Heart right ventricle (tissue), 16 donors: ENCODE measurements at regions not wholly inside any gene's neighbourhood (a gene's known extent, or its start where the extent isn't known, plus 50 kb on each side); places are given as distances from the start of the nearest gene placed in this dataset.
A peak's percentile ranks its signal among the peaks of the same experiment; 100 is the strongest.

Experiments
- ATAC-seq, 8 donors: fragments of 200-7000 bp; cut with Tn5 transposase; one replicate each; pipeline ENCODE4 v1.9.1; 2020; ENCODE audit warnings: mild to moderate bottlenecking in 8 of 8, moderate library complexity in 8 of 8, moderate number of reproducible peaks in 1 of 8
- DNase-seq, 2 donors: peaks; one replicate each; pipeline ENCODE4 v3.0.0-alpha.2; 2020
- H3K27ac ChIP-seq, 10 donors: fragments of 200-600 bp; sonication (generic) in 2 of 10; one replicate each; pipeline versions ENCODE4 v1.5.0 to v1.8.0; 2020 to 2022; ENCODE audit warnings: mild to moderate bottlenecking in 3 of 10
- H3K27me3 ChIP-seq, 7 donors: fragments of 200-600 bp; one replicate each; pipeline ENCODE4 v1.8.0; 2021 to 2022; ENCODE audit warnings: mild to moderate bottlenecking in 2 of 7
- H3K36me3 ChIP-seq, 9 donors: fragments of 200-600 bp; sonication (generic) in 1 of 9; one replicate each; pipeline versions ENCODE4 v1.5.0 to v1.8.0; 2020 to 2022; ENCODE audit warnings: mild to moderate bottlenecking in 2 of 9
- H3K4me1 ChIP-seq, 9 donors: fragments of 200-600 bp; sonication (generic) in 1 of 9; one replicate each; pipeline versions ENCODE4 v1.5.0 to v1.8.0; 2020 to 2022; ENCODE audit warnings: mild to moderate bottlenecking in 4 of 9
- H3K4me3 ChIP-seq, 10 donors: fragments of 200-600 bp; sonication (generic) in 2 of 10; one replicate each; pipeline versions ENCODE4 v1.5.0 to v1.8.0; 2020 to 2022; ENCODE audit warnings: mild to moderate bottlenecking in 7 of 10, moderate library complexity in 2 of 10
- H3K9me3 ChIP-seq, 11 donors: fragments of 200-600 bp in 10 of 11; sonication (generic) in 2 of 11; one replicate each; pipeline versions ENCODE4 v1.5.0 to v1.8.0; 2013 to 2022; ENCODE audit warnings: mild to moderate bottlenecking in 2 of 11, control low read depth in 1 of 11, moderate library complexity in 1 of 11
- WGBS, 2 donors: extraction: QIAGEN DNeasy Blood & Tissue Kit; methylation state at CpG; one replicate each; pipeline ENCODE4 v1.1.7; 2013; ENCODE audit warnings: inconsistent platforms in 1 of 2; 5-methylcytosine and 5-hydroxymethylcytosine counted together
- intact Hi-C, 10 donors: fragments of 100-400 bp; cut with DNase I; formaldehyde crosslinking; loops; one replicate each; pipeline versions ENCODE4 v1.11.1 to v1.14.2; 2022
- TF ChIP-seq, protein P1 (sequence below), 9 donors: fragments of 200-600 bp; sonication (generic) in 2 of 9; IDR thresholded peaks; one replicate each; pipeline versions ENCODE4 v1.5.0 to v1.8.0; 2021 to 2022; ENCODE audit warnings: antibody characterized with exemption in 9 of 9, mild to moderate bottlenecking in 5 of 9, moderate library complexity in 1 of 9
- donor health status: Arrhythmogenic right ventricular cardiomyopathy.
- donor health status: ischemic (EF 13 %, LVEDD 7.1; RV severe dilation, severe dysfunction).
- donor health status: healthy with polysubstance abuse.
- donor health status: DM: no; HTN: yes; CAD: no.
- donor health status: DM: no; HTN: no; CAD: no.
- donor health status: ischemic (EF 25% LVEDD 6.9; RV normal size, moderate dysfunction).
- donor health status: ischemic (EF 25% LVEDD 5.7; RV mildly dilated, moderate dysfunction).
- donor health status: healthy.
- donor health status: DM: yes; HTN: yes; CAD: no.
- donor health status: Ischemic cardiomyopathy.
- donor health status: ischemic (EF 35%, LVEDD 5.7; RV mildly dilated, moderate dysfunction).
- donor health status: nonischemic (EF 11% LVEDD 7.7; RV severe dilation, severe dysfunction).
- donor health status: DM: yes; HTN: yes; CAD: no.
- donor health status: PGD.
- donor health status: ischemic (EF 29% LVEDD 5.4; RV normal size, mild dysfunction).
- donor health status: nonischemic (EF 23%, LVEDD 6.1; RV moderate dilation, normal function).

DNA sequence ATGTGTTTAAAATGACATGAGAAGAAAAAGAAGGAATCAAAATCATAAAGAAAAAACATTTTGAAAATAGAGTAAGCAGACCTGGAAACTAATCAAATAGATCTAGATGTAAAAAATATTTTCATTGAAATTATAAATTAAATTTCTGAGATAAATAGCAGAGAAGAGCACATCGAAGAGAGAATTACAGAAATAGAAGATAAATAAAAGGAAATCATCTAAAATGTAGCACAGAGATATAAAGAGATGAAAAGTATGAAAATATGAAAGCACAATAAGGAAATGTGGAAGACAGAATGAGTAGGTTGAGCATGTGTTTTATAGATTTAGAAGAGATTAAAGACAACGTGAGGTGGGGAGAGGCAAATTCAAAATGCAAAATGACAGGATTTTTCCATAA lies 130.9 kb upstream of the SEC14L1 start:
- no peak overlapping the region for H3K27ac ChIP-seq
- H3K36me3 ChIP-seq = no peaks in the 10 kb centered on the region
- ATAC-seq (no peak), DNase-seq (no peak)
- H3K9me3 ChIP-seq = peaks cover 0 to 31% (median 9%) of the 10 kb centered on the region in 11 donors
- H3K4me1 ChIP-seq = no peaks in the 10 kb centered on the region
- H3K4me3 ChIP-seq = no peak overlapping the region
- peaks cover 0 to 52% (median 29%) of the 10 kb centered on the region in 7 donors for H3K27me3 ChIP-seq
- intact Hi-C loops = no loop called here
- 79 to 84% methylated on average over 2 of the region's 2 CpGs for WGBS, 2 donors
- TF ChIP-seq, protein P1, sequence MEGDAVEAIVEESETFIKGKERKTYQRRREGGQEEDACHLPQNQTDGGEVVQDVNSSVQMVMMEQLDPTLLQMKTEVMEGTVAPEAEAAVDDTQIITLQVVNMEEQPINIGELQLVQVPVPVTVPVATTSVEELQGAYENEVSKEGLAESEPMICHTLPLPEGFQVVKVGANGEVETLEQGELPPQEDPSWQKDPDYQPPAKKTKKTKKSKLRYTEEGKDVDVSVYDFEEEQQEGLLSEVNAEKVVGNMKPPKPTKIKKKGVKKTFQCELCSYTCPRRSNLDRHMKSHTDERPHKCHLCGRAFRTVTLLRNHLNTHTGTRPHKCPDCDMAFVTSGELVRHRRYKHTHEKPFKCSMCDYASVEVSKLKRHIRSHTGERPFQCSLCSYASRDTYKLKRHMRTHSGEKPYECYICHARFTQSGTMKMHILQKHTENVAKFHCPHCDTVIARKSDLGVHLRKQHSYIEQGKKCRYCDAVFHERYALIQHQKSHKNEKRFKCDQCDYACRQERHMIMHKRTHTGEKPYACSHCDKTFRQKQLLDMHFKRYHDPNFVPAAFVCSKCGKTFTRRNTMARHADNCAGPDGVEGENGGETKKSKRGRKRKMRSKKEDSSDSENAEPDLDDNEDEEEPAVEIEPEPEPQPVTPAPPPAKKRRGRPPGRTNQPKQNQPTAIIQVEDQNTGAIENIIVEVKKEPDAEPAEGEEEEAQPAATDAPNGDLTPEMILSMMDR (IDR thresholded peaks at IDR 0.05) = no peak

DNA sequence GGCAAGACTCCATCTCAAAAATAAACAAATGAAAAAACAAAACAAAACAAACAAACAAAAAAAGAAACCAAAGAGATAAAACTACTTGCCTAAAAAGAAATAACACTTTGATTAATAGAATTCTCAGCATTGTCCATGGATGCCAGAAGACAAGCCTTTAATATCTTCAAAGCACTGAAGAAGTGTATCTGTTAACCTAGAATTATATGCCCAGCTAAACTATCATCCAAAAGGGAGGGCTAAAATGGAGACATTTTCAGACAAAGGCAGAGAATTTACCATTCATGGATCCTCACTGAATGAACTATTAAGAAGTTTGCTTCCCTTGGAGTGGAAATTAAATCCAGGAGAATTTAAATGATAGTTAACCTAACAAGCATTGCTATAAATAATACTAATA lies 130.1 kb upstream of the SEC14L1 start:
- TF ChIP-seq, protein P1 (IDR thresholded peaks at IDR 0.05) = no peak
- intact Hi-C loops = no loop called here
- H3K36me3 ChIP-seq = no peaks in the 10 kb centered on the region
- ATAC-seq (no peak), DNase-seq (no peak)
- no peaks in the 10 kb centered on the region for H3K4me1 ChIP-seq
- H3K27me3 ChIP-seq = peaks cover 0 to 50% (median 24%) of the 10 kb centered on the region in 7 donors
- peaks cover 0 to 31% (median 9%) of the 10 kb centered on the region in 11 donors for H3K9me3 ChIP-seq
- H3K4me3 ChIP-seq = no peak overlapping the region
- H3K27ac ChIP-seq = no peak overlapping the region

DNA sequence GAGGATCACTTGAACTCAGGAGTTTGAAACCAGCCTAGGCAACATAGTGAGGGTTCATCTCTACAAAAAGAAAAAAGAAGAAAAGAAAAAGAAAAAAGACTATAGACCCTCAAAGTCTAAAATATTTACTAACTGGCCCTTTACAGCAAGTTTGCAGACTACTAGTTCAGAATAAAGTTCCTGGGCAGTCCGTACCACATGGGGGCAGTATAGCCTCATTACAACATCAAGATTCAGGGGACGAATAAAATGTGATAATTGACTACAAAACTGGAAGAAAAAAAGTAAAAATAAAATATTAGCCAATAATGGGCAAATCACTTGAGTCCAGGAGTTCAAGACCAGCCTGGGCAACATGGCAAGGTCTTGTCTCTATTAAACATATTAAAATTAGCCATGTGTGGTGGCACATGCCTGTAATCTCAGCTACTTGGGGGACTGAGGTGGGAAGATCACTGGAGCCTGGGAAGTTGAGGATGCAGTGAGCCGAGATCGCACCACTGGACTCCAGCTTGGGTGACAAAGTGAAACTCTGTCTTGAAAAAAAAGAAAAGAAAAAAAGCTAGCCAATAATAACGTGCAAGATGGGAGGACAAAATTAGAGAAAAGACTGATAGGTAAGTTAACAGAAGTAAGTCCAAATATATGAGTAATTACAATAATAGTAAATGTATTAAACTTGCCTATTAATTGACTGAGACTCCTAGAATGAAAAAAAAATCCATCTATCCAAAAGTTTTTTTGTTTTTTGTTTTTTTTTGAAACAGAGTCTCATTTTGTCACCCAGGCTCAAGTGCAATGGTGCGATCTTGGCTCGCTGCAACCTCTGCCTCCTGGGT lies 129.4 kb upstream of the SEC14L1 start:
- Histone ChIP-seq H3K9me3 (peaks cover 0 to 31% (median 9%) of the 10 kb centered on the region in 11 donors), H3K27me3 (peaks cover 0 to 54% (median 24%) of the 10 kb centered on the region in 7 donors), H3K4me1 (no peaks in the 10 kb centered on the region), H3K27ac (no peak overlapping the region), H3K36me3 (no peaks in the 10 kb centered on the region), H3K4me3 (no peak overlapping the region)
- DNase-seq (no peak), ATAC-seq (no peak)
- intact Hi-C loops = no loop called here
- WGBS, 2 donors = 57 to 59% methylated on average over 7 of the region's 7 CpGs
- TF ChIP-seq, protein P1 (IDR thresholded peaks at IDR 0.05) = peak in 8 of 9 donors; percentile 12 to 60 (median 52)

DNA sequence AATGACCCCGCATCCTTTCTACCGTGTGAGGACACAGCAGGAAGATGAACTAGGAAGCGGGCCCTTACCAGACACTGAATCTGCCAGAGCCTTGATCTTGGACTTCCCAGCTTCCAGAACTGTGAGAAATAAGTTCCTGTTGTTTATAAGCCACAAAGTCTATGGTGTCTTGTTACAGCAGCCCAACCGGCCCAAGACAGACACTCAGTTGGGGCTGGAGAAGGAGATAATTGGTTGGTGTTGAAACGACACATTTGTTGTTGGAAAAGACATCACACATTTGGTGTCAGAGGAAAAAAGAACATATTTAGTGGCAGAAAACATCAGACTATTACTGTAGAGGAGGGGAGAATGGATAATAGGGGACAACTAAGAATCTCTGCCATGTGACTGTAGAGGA lies 122.3 kb upstream of the SEC14L1 start:
- DNase-seq (no peak), ATAC-seq (no peak)
- Histone ChIP-seq H3K36me3 (no peaks in the 10 kb centered on the region), H3K4me1 (no peaks in the 10 kb centered on the region), H3K27ac (no peak overlapping the region), H3K9me3 (peaks cover 0 to 14% (median 0%) of the 10 kb centered on the region in 11 donors), H3K4me3 (no peak overlapping the region), H3K27me3 (peaks cover 0 to 11% (median 0%) of the 10 kb centered on the region in 7 donors)
- TF ChIP-seq, protein P1 (IDR thresholded peaks at IDR 0.05) = no peak
- WGBS, 2 donors = 42 to 49% methylated on average over 5 of the region's 5 CpGs
- intact Hi-C loops = no loop called here
